ENCODE measurements at regions not wholly inside any gene's neighbourhood (a gene's known extent, or its start where the extent isn't known, plus 50 kb on each side); places are given as distances from the start of the nearest gene placed in this dataset.

- TF ChIP-seq, protein P1, sequence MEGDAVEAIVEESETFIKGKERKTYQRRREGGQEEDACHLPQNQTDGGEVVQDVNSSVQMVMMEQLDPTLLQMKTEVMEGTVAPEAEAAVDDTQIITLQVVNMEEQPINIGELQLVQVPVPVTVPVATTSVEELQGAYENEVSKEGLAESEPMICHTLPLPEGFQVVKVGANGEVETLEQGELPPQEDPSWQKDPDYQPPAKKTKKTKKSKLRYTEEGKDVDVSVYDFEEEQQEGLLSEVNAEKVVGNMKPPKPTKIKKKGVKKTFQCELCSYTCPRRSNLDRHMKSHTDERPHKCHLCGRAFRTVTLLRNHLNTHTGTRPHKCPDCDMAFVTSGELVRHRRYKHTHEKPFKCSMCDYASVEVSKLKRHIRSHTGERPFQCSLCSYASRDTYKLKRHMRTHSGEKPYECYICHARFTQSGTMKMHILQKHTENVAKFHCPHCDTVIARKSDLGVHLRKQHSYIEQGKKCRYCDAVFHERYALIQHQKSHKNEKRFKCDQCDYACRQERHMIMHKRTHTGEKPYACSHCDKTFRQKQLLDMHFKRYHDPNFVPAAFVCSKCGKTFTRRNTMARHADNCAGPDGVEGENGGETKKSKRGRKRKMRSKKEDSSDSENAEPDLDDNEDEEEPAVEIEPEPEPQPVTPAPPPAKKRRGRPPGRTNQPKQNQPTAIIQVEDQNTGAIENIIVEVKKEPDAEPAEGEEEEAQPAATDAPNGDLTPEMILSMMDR (IDR thresholded peaks at IDR 0.05; ENCODE audit: extremely low read depth, missing control alignments) = no peak
- DNase-seq (ENCODE audit: low spot score) = no peak
Observed at GRCh38 chr10:91024541-91024940, 103.7 kb upstream of the ANKRD1 start.

GRCh38 chr10:91032611-91033206 is 111.8 kb upstream of the ANKRD1 start:
- no peak for DNase-seq (ENCODE audit: low spot score)
- TF ChIP-seq, protein P1 (IDR thresholded peaks at IDR 0.05; ENCODE audit: extremely low read depth, missing control alignments) = no peak

GRCh38 chr10:91033324-91033950 is 112.5 kb upstream of the ANKRD1 start:
- TF ChIP-seq, protein P1 (IDR thresholded peaks at IDR 0.05; ENCODE audit: extremely low read depth, missing control alignments) = no peak
- no peak for DNase-seq (ENCODE audit: low spot score)

DNA sequence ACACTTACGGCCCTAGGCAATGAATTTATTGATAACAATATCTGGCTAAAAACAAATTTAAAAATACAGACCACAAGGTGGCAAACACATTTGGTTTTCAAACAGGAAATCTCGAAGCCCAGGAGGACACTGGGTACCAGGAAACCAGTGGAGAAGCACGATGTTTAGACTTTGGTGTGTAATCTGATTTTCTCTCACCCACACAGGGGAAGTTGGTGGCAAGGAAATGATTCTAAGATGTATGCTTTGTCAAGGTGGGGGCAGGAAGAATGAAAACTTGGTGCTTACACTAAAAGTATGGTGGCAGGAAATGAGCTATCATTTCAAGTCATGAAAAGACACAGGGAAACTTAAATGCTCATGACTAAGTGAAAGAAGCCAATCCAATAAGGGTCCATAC is 113.2 kb upstream of the ANKRD1 start:
- TF ChIP-seq, protein P1 (IDR thresholded peaks at IDR 0.05; ENCODE audit: extremely low read depth, missing control alignments) = no peak
- no peak for DNase-seq (ENCODE audit: low spot score)

GRCh38 chr10:91034494-91035159 is 113.7 kb upstream of the ANKRD1 start:
- DNase-seq (ENCODE audit: low spot score) = no peak
- TF ChIP-seq, protein P1 (IDR thresholded peaks at IDR 0.05; ENCODE audit: extremely low read depth, missing control alignments) = no peak

GRCh38 chr10:91035650-91036292 is 114.9 kb upstream of the ANKRD1 start:
- TF ChIP-seq, protein P1 (IDR thresholded peaks at IDR 0.05; ENCODE audit: extremely low read depth, missing control alignments) = no peak
- no peak for DNase-seq (ENCODE audit: low spot score)
